OCI-LY3 (cell line): ENCODE measurements at regions not wholly inside any gene's neighbourhood (a gene's known extent, or its start where the extent isn't known, plus 50 kb on each side); places are given as distances from the start of the nearest gene placed in this dataset.

Experiments used
- EZH2phosphoT487 ChIP-seq: fragments of 200-600 bp; shearing (Covaris generic); IDR thresholded peaks from 2 replicates; pipeline ENCODE4 v1.6.1; 2018; ENCODE audit warnings: antibody characterized with exemption, mixed run types, low read depth
- TF ChIP-seq, protein P1 (sequence below): fragments of 200-600, 300-600 bp; sonication (generic); IDR thresholded peaks from 2 replicates; pipeline ENCODE4 v1.5.1; 2014; ENCODE audit warnings: antibody characterized with exemption, low read length, low read depth

DNA sequence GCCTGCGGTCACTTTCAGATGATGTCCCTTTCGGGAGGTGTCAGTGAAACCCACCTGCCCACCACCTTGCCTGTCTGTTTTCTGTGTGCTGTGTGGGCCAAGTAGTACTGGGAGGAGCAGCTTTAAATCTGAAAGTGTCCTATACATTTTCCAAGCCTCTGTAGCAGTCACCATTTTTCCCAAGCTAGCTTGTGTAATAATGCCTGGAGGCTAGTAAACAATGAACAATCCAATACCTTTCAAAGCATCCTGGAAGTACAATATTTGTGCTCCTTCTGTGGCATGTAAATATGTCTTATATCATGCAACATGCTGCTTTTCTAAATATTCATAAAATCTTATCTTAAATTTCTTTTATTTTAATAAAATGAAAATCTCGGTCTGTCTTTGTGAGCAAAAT is 111.6 kb upstream of the C1GALT1C1 start:
- TF ChIP-seq, protein P1, sequence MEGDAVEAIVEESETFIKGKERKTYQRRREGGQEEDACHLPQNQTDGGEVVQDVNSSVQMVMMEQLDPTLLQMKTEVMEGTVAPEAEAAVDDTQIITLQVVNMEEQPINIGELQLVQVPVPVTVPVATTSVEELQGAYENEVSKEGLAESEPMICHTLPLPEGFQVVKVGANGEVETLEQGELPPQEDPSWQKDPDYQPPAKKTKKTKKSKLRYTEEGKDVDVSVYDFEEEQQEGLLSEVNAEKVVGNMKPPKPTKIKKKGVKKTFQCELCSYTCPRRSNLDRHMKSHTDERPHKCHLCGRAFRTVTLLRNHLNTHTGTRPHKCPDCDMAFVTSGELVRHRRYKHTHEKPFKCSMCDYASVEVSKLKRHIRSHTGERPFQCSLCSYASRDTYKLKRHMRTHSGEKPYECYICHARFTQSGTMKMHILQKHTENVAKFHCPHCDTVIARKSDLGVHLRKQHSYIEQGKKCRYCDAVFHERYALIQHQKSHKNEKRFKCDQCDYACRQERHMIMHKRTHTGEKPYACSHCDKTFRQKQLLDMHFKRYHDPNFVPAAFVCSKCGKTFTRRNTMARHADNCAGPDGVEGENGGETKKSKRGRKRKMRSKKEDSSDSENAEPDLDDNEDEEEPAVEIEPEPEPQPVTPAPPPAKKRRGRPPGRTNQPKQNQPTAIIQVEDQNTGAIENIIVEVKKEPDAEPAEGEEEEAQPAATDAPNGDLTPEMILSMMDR = no peak
- TF ChIP-seq EZH2phosphoT487 = no peak
